HG02798 (cell line): ENCODE measurements at regions not wholly inside any gene's neighbourhood (a gene's known extent, or its start where the extent isn't known, plus 50 kb on each side); places are given as distances from the start of the nearest gene placed in this dataset.

Experiments
- ATAC-seq: cut with Tn5 transposase; IDR thresholded peaks from one replicate; pipeline ENCODE4 v1.9.1; 2021; ENCODE audit warnings: mild to moderate bottlenecking; ENCODE audit not compliant: unreplicated experiment, poor library complexity

GRCh38 chr2:36069074-36069473 lies 286.5 kb upstream of the CRIM1 start:
- no peak for ATAC-seq

GRCh38 chr2:36068086-36068485 lies 287.5 kb upstream of the CRIM1 start:
- ATAC-seq: no peak

GRCh38 chr2:36060133-36060532 lies 295.4 kb upstream of the CRIM1 start:
- peak; percentile 37 for ATAC-seq

- ATAC-seq: peak; percentile 100
Observed at GRCh38 chr2:36059691-36060090, 295.9 kb upstream of the CRIM1 start.

- no peak for ATAC-seq
Observed at GRCh38 chr2:36058953-36059352, 296.6 kb upstream of the CRIM1 start.

GRCh38 chr2:36058076-36058475 lies 297.5 kb upstream of the CRIM1 start:
- no peak for ATAC-seq

GRCh38 chr2:36052819-36053218 lies 302.8 kb upstream of the CRIM1 start:
- ATAC-seq: no peak

GRCh38 chr2:36044411-36044810 lies 311.2 kb upstream of the CRIM1 start:
- ATAC-seq: no peak

GRCh38 chr2:36035137-36035536 lies 320.4 kb upstream of the CRIM1 start:
- no peak for ATAC-seq

- no peak for ATAC-seq
Observed at GRCh38 chr2:36032046-36032445, 323.5 kb upstream of the CRIM1 start.

- ATAC-seq: no peak
Observed at GRCh38 chr2:36031471-36031870, 324.1 kb upstream of the CRIM1 start.

- ATAC-seq: no peak
Observed at GRCh38 chr2:36027616-36028015, 328.0 kb upstream of the CRIM1 start.

GRCh38 chr2:36013064-36013463 lies 342.5 kb upstream of the CRIM1 start:
- no peak for ATAC-seq

- no peak for ATAC-seq
Observed at GRCh38 chr2:36006444-36006843, 349.1 kb upstream of the CRIM1 start.

- no peak for ATAC-seq
Observed at GRCh38 chr2:36002941-36003340, 352.6 kb upstream of the CRIM1 start.

GRCh38 chr2:35997488-35997887 lies 358.1 kb upstream of the CRIM1 start:
- no peak for ATAC-seq

GRCh38 chr2:35989503-35989902 lies 366.1 kb upstream of the CRIM1 start:
- ATAC-seq: no peak

- no peak for ATAC-seq
Observed at GRCh38 chr2:35989040-35989439, 366.5 kb upstream of the CRIM1 start.

GRCh38 chr2:35986871-35987270 lies 368.7 kb upstream of the CRIM1 start:
- no peak for ATAC-seq

- ATAC-seq: peak; percentile 94
Observed at GRCh38 chr2:35978218-35978617, 377.4 kb upstream of the CRIM1 start.

GRCh38 chr2:35976611-35977010 lies 379.0 kb upstream of the CRIM1 start:
- no peak for ATAC-seq

GRCh38 chr2:35973737-35974132 lies 381.8 kb upstream of the CRIM1 start:
- ATAC-seq: no peak

- ATAC-seq: peak; percentile 81
Observed at GRCh38 chr2:35973132-35973736, 382.3 kb upstream of the CRIM1 start.
